GM19395 (cell line): ENCODE measurements at regions not wholly inside any gene's neighbourhood (a gene's known extent, or its start where the extent isn't known, plus 50 kb on each side); places are given as distances from the start of the nearest gene placed in this dataset.

Experiments used
- ATAC-seq: cut with Tn5 transposase; IDR thresholded peaks from one replicate; pipeline ENCODE4 v1.9.1; 2021; ENCODE audit warnings: mild to moderate bottlenecking, moderate library complexity; ENCODE audit not compliant: unreplicated experiment

DNA sequence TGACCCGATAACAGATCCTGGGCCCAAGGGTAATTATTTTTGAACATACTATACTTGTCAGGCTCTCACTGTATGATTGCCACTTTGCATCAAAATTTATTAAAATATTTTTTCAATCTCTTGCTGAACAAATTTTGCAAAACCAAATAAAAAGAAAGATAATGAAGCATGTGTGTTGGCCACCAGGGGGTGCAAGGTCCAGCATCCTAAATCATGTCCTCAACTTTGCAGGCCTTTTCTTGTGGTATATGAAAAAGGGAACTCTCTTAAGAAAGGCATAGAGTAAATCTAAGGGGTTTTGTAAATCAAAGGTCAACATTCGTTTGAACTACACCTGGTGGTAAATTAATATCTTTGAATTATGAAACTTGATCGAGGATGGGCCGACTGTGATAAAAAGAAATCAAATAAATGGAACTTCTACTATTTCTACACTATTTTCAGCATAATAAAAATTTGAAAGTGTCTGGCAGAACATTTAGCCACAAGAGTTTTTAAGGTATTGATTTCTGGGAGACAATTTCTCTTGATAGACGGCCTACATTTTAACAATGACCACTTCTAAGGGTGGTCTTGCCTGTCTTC, 676.5 kb downstream of the DMRTA1 start:
- no peak for ATAC-seq

DNA sequence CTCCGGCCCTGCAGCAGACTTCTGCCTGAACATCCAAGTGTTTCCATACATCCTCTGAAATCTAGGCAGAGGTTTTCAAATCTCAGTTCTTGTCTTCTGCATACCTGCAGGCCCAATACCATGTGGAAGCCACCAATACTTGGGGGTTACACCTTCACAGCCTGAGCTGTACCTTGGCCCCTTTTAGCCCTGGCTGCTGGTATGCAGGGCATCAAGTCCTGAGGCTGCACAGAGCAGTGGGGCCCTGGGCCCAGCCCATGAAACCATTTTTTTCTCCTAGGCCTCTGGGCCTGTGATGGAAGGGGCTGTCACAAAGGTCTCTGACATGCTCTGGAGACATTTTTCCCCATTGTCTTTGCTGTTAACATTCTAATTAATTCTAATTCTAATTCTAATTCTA, 680.6 kb downstream of the ELAVL2 start:
- no peak for ATAC-seq

DNA sequence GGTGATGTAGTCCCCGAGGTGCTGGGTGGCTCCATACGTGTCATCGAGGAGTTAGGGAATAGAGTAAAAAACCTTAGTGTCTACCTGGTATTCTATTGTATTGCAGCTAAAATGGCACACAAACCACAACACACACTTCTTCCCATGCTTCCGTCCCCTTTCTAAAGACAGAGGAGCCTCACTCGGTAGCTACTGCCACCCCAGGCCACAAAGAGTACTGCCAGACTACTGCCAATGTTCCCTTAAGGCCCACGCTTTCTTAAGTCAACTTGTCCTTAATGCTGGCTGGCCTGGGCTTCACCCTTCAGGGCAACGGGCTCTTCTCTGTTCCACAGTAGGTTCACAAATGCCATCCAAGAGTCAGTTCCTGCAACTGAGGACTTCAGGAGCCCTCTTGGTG, 673.0 kb downstream of the ELAVL2 start:
- no peak for ATAC-seq

DNA sequence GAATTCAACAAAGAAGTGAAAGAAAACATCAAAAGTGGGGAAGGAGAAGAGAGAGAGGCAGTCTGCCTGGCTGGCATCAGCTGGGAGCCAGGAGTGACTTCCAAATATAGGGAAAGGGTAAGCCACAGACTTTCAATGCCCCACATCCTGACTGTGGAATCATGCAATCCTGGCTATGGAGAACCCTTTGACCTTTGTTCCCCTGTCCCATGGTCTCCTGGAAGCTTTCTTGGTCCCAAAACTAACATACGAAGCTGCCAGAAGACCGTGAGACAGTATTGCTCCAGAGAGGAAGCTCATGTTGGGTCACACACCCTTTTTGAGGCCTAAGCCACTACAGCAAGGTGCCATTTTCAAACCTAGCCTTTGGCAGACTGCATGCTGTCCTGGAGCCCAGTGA, 665.5 kb downstream of the ELAVL2 start:
- ATAC-seq = no peak

DNA sequence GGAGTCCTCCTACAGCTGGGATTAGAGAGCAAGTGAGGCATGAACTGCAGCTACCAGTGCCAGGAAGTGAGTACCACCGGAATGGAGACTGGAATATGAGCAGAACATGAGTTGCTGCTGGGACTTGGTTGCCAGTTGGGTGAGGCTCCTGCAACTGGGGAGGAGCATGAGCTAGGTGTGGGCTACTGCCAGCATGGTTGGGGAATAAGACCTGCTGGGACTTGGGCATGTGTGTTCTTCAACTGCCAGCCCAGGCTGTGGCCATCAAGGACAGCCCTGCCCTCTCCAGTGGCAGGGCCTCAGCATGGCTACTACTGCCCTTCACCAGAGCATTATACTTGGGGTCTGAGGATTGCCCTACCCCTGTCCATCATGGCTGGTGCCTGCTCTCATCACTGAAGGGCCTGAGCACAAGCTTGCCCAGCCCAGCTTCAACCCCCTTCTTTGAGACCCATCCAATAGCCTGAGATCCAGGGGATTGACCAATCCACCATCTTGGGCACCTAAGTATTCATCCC, 665.0 kb downstream of the ELAVL2 start:
- no peak for ATAC-seq

DNA sequence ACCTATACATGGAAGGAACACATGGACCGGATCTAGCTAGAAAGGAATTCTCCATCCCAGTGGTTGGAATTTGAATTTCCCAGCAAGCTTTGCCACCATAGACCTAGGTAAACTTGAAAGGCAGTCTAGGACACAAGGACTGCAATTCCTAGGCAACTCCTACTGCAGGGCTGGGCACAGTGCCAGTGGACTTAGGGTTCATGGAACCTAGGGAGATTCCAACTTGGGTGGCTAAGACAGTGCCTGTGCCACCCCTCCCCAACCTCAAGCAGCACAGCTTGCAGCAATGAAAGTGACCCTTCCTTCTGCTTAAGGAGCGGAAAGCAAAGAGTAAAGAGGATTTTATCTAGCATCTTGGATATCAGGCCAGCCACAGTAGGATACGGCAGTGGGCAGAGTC, 663.3 kb downstream of the ELAVL2 start:
- no peak for ATAC-seq

DNA sequence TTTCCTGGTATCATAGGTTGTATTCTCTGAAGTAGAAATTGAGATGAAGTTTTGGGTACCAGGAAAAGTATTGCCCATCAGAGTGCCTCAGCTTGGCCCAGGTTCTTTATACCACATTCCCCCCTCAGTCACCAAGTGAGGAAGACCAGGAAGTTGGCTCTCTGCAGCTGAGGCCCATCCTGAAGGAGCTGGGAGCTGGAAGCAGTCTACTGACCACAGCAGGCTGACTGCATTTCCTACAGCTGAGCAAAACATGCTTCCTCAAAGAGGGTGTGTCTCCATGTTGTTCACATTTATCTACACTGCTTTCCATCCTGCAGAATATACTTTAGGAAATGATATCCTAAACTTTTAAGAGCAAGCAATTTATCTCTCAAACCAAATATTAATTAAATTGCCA, 654.6 kb downstream of the ELAVL2 start:
- ATAC-seq = no peak

DNA sequence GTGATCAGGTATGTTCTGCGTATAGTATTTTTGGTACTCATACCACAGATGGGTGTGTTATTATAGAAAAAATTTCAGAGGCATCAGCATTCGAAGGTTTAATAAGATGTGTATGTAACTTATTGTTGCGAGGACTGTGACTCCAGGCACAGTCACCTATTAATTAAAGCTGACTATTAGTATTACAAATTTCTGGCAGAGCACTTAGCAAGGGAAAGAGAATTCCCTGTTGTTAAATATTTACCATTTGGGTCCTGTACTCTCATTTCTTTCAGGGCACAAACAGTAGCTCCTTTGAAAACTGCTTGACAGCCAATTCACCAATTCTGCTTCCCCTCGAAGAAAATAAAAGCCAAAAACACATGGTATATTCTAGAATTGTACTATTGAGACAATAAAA, 653.8 kb downstream of the ELAVL2 start:
- ATAC-seq = no peak

DNA sequence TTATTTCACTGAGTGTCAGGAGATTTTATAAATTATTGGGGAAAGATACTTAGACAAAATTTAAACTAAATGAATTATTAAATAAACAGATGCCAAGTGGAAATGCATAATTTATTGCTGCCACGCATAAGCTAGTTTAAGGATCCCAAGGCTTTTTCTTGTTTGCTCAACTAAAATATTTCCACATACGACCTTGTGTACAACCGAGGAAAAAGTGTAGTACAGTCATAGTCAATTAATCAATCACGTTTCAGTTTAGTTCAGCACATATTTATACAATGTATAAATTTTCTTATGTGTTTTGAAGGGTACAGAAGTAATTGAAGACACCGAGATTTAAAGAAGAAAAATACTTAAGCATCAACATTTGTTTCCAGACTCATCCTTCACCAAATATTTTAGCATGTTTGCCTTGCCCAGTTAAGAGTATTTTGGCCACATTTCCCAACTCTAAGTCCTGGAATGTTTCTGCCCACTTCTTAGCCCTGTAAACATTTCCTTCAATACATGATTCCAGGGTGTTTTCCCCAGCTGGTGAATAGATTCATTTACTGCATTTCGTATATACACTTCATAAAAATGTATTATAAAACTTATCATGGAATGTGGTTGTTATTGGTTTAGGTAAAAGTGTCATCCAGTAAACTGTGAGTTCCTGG, 652.9 kb downstream of the ELAVL2 start:
- ATAC-seq = no peak

DNA sequence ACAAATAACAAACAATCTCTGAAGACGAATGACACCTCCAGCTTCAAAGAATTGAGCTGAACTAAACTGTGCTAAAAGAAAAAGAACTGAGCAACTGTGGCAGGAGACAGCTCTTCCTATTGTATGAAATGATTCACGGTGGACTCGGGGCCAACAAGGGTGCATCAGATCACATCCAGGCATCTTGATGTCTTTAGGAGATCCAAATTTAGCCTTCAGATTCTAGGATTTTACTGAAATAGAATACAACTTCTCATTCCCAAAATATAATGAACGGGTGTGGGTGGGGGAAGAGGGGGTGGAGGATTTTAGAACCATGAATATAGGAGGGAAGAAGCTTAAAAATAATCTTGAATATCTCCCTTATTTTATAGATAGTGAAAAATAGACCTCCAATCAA, 631.8 kb downstream of the ELAVL2 start:
- no peak for ATAC-seq

DNA sequence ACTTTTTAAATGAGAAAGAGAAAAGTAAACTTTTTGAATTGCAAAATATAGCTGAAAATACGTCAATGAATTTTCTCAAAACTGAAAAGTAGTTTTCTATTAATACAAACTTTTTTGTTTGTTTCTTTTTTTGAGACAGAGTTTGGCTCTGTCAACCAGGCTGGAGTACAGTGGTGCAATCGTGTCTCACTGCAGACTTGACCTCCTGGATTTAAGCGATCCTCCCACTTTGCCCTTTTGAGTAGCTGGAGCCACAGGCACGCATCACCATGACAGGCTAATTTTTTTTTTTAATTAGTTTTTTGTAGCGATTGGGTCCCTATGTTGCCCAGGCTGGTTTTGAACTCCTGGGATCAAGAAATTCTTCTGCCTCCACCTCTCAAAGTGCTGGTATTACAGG, 610.4 kb downstream of the ELAVL2 start:
- ATAC-seq = no peak

DNA sequence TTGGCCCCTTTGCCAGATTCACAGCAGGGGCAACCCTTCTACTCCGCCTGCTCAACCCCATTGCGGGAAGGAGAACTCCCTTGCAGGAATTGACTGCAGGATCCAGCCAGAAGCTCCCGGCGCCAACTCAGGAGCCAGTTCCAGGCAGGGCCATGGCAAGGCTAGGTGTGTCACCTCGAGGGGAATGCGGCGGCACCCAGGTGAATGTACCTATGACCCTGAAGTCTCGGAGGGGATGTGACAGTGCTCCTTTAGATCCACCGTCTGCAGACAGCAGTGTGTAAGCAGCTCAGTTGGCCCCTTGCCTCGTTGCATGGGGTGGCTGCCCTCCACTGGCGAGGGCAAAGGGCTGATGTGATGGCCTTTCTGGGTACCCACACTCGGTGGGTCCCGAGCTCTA, 606.6 kb downstream of the ELAVL2 start:
- ATAC-seq = no peak

DNA sequence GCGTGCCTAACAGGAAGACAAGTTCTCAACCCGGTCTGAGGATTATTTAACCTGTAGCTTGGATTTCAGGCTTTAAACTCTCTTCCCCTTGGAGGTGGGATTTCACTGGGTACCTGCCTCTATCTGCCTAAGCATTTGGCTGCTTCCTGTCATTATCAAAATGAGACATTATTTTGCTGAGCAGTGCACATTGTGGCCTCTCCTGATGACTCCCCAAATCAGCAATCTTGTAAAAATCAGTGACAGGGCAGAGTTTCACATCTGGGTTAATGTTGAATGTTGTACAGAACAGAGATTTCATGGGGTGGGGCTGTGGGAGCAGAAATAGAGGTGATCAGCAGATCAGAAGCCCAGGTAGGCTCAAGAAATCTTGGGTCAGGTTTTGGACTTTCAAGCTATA, 605.9 kb downstream of the ELAVL2 start:
- ATAC-seq = no peak

DNA sequence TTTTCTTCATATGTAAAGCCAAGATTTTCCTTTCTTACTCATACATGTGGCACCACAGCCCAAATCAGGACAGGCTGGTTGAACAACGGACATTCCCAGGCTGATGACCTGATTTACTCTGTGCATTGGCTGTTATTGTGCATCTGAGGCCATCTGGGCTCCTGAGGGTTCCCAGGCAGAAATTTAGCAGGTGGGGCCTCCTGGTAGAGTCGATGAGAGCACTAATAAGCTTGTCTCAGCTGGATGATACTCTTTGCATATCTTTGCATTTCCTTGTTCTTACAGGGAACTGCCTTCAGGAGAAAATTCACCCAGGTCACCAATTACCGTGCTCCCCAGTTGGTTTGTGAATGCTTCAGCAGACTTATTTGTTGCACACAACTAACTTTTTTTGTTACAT, 605.1 kb downstream of the ELAVL2 start:
- ATAC-seq = no peak

DNA sequence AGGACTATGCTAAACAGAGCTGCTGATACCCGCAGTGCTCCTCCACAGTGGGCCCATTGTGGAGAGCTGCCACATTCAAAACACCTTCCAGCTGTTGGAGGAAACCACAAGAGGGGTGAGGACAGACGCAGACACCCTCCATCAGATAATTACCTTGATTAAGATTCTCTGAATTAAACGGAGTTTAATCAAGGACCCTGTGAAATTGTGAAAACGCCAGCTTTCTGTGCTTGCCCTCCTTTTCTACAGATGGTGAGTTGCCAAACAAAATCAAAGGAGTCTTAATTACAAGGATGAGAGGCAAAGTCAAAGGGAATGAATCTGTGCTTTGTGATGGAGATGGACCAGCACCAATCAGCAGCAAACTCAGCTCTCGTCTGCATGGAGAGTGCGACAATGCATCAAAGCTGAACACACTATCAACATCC, 596.1 kb downstream of the ELAVL2 start:
- no peak for ATAC-seq

DNA sequence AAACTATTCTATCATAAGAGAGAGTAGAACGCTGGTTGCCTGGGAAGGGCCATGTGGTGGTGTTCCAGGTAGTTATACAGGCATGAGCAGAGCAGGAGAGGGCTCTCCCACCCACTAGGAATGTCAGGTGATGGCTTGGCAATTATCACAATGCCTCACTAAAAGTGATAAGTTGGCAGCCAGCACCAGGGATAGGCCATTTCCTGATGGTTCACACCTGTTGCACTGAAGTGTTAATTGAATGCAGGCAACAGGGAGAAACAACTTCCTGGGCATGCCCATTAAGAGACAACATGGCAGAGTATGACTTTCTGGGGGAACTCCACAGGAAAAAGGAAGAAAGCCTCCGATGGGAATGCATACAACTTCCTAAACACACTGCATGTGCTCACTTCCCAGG, 593.2 kb downstream of the ELAVL2 start:
- no peak for ATAC-seq

DNA sequence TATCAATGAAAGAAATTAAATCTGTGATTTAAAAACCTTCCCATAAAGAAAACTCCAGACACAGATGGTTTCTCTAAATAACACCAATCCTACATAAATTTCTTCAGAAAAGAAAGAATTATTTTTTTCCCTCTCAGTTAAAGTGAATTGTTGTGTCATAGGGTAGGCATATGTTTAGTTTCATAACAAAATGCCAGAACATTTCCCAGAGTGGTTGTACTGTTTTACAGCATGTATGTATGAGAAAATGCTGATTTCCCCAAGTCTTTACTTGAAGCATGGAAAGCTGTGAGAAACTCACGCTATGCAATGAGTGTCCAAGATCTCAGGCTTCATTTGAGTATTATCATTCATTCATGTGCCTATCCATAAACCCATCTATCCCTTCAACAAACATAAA, 582.5 kb downstream of the ELAVL2 start:
- no peak for ATAC-seq

DNA sequence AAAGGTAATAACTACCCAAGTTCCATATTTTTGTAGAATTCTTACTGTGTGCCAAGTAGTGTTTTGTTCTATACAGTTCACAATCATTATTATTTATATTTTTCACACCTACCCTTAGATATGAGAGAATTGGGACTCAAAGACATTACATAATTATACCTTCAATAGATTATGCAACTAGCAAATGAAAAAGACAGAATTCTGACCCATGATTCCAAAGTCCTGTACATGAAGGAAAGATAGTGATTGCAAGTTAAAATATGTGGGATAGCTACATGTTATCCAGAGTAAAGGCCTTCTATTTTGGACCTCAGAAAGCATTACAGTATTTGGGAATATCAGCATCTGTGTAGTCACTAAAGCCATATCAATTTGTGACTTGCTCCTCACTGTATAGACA, 581.0 kb downstream of the ELAVL2 start:
- ATAC-seq = no peak

DNA sequence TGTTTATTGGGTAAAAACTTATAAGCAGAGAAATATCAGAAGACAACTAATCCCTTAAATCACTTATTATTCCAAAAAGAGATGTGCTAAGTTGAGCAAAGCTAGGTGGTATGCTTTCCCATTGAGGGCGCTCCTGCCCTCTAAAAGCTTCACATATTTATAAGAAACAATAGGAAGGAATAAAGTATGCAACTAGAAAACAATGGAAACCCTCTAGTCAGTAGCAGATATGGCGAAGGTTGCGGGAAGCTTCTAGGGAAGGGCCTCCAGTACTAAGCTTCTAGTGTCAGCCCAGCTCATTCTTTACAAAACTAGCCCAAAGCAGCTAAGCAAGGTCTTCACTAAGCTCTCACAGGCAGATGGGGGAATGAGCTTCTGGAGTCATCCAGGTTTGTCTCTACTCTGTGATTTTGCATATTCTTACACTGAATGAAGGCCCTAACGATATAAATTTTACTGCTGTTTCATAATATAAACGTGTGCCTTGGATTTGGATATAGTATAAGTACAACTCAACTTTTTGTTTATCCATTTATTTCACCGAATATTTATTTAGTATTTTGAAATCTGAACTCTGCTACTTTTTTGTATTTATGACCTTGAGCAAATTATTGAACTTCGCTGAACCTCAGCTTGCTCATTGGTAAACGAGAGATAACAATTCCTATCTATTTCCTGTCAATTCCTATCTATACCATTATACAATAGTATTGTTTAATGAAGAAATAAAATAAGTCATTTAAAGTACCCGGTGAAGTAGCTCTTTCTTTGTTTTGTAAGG, 571.4 kb downstream of the ELAVL2 start:
- ATAC-seq = no peak

DNA sequence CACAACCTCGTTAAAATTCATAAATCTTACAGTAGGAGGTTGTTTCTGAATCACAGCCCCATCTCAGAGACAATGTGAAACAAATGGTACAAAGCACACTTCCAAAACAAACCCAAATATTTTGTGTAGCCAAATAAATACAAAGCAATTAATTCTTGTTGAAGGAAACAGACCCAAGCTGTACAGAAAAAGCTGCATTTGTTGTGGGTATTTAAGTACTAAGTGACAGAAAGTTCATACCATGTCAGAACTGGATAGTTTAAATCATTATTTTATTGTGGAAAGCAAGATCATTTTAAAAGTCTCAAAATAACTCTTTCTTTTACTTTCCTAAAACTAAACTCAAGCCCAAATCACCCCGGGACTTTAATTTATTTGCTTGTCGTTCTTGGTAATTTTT, 570.7 kb downstream of the ELAVL2 start:
- no peak for ATAC-seq

DNA sequence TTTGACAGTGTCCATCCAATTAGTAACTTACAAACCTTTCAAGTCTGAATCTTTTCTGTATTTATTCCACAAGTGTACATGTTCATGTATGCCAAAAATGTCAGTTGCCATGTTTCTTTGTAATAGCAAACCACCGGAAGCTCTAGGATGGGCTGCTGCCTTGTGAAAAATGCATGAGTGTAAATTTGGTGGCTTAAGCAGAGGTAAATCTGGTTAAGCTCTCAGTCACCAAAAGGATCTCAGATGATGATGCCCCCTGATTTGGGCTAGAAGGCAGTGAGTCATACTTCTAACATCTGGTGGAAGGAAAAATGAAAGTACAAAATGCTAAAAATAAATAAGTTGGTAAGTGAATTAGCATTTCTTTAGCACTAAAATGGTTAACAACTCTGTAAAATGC, 567.5 kb downstream of the ELAVL2 start:
- no peak for ATAC-seq

DNA sequence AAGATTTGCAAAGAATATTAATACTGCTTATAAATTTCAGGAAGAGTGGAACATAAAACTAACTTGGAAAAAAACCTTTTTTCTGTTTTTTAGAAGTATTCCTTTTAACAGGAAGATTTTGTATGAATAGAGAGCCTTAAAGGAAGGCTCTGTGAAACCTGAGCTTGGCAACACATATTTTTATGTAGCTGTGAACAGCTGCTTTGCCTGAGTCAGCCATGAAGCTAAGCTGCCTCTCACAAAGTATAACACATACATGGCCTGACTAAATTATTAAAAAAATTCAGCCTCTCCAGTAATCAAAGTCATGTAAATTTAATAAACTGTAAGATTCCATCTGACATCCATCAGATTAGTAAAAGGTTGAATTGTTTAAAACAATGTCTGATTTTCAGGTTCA, 547.5 kb downstream of the ELAVL2 start:
- ATAC-seq = no peak
